Nephron (organoid): ENCODE measurements at regions not wholly inside any gene's neighbourhood (a gene's known extent, or its start where the extent isn't known, plus 50 kb on each side); places are given as distances from the start of the nearest gene placed in this dataset.

Experiments
- H3K27ac Mint-ChIP-seq, 3 experiments: 2 replicates each; pipeline ENCODE4 v1.8.0; 2020; ENCODE audit warnings: mixed read lengths in 3 of 3, mild to moderate bottlenecking in 2 of 3, moderate library complexity in 1 of 3
- H3K27me3 Mint-ChIP-seq: 2 replicates; pipeline ENCODE4 v1.8.0; 2021; ENCODE audit warnings: low read depth, mild to moderate bottlenecking, moderate library complexity, mixed read lengths
- H3K36me3 Mint-ChIP-seq: 2 replicates; pipeline ENCODE4 v1.8.0; 2020; ENCODE audit warnings: low read depth, mixed read lengths
- H3K4me1 Mint-ChIP-seq: 2 replicates; pipeline ENCODE4 v1.8.0; 2020; ENCODE audit warnings: mixed read lengths
- H3K4me3 Mint-ChIP-seq, 3 experiments: 2 replicates each; pipeline ENCODE4 v1.8.0; 2020; ENCODE audit warnings: mild to moderate bottlenecking in 3 of 3, mixed read lengths in 3 of 3, moderate library complexity in 2 of 3
- H3K9me3 Mint-ChIP-seq: 2 replicates; pipeline ENCODE4 v1.8.0; 2020; ENCODE audit warnings: mixed read lengths
- CTCF ChIP-seq, 3 experiments: fragments of 200-600 bp; sonication (generic); IDR thresholded peaks; one replicate each; pipeline ENCODE4 v1.5.0; 2021; ENCODE audit warnings: antibody characterized with exemption in 3 of 3; ENCODE audit not compliant: unreplicated experiment in 3 of 3

GRCh38 chr2:20137131-20137571, 85.7 kb upstream of the LAPTM4A start:
- Mint-ChIP-seq H3K4me3 (no peak overlapping the region), H3K9me3 (no peaks in the 10 kb centered on the region), H3K4me1 (peaks cover 21% of the 10 kb centered on the region), H3K27me3 (peaks cover 36% of the 10 kb centered on the region), H3K27ac (peak overlapping the region in 1 of 3 experiments; percentile 34), H3K36me3 (no peaks in the 10 kb centered on the region)
- no peak for TF ChIP-seq CTCF (IDR thresholded peaks at IDR 0.05; ENCODE audit: unreplicated experiment in 3 of 3)

DNA sequence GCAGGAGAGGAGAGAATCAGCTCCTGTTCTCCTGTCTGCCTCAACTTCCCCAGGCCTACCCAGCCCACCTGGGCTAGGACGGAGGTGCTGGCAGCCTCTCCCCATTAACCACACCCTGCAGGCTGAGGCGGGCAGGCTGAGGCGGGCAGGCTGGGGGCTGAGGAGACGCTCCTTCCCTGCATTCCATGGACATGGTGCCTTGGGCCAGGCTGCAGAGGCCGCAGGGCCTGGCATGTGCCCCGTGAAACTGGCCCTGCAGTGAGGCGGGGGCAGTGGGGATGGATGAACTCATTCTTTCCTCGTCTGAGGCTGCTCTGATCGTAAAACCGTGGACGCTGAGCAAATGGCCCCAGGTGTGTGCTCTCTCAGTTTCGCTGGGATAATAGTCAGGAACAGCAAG, 84.7 kb upstream of the LAPTM4A start:
- Mint-ChIP-seq H3K36me3 (no peaks in the 10 kb centered on the region), H3K9me3 (no peaks in the 10 kb centered on the region)
- TF ChIP-seq CTCF (IDR thresholded peaks at IDR 0.05; ENCODE audit: unreplicated experiment in 3 of 3) = no peak

GRCh38 chr2:20135631-20136050, 84.2 kb upstream of the LAPTM4A start:
- Mint-ChIP-seq H3K4me3 (no peak overlapping the region), H3K27me3 (peaks cover 34% of the 10 kb centered on the region), H3K4me1 (peaks cover 21% of the 10 kb centered on the region), H3K36me3 (no peaks in the 10 kb centered on the region), H3K27ac (peak overlapping the region; percentile 33 to 80 (median 74)), H3K9me3 (no peaks in the 10 kb centered on the region)
- TF ChIP-seq CTCF (IDR thresholded peaks at IDR 0.05; ENCODE audit: unreplicated experiment in 3 of 3) = peak; percentile 59 to 74 (median 71)

More for the DNA sequence above, 84.7 kb upstream of the LAPTM4A start:
- peak overlapping the region in 1 of 3 experiments; percentile 33 for H3K27ac Mint-ChIP-seq
- H3K4me1 Mint-ChIP-seq = peaks cover 21% of the 10 kb centered on the region
- H3K4me3 Mint-ChIP-seq = no peak overlapping the region
- H3K27me3 Mint-ChIP-seq = peaks cover 34% of the 10 kb centered on the region

GRCh38 chr2:20132990-20133535, 81.6 kb upstream of the LAPTM4A start:
- H3K4me1 Mint-ChIP-seq = peaks cover 6% of the 10 kb centered on the region
- H3K9me3 Mint-ChIP-seq = no peaks in the 10 kb centered on the region
- no peak overlapping the region for H3K4me3 Mint-ChIP-seq
- TF ChIP-seq CTCF (IDR thresholded peaks at IDR 0.05; ENCODE audit: unreplicated experiment in 3 of 3) = no peak
- no peaks in the 10 kb centered on the region for H3K36me3 Mint-ChIP-seq
- H3K27ac Mint-ChIP-seq = no peak overlapping the region
- peaks cover 32% of the 10 kb centered on the region for H3K27me3 Mint-ChIP-seq

GRCh38 chr2:20130821-20131645, 79.6 kb upstream of the LAPTM4A start:
- TF ChIP-seq CTCF (IDR thresholded peaks at IDR 0.05; ENCODE audit: unreplicated experiment in 3 of 3) = no peak
- H3K4me1 Mint-ChIP-seq = peaks cover 5% of the 10 kb centered on the region

More at GRCh38 chr2:20130821-20131645, 79.6 kb upstream of the LAPTM4A start:
- Mint-ChIP-seq H3K27ac (no peak overlapping the region), H3K36me3 (no peaks in the 10 kb centered on the region), H3K27me3 (peaks cover 26% of the 10 kb centered on the region), H3K4me3 (no peak overlapping the region), H3K9me3 (no peaks in the 10 kb centered on the region)
